HG03175 (cell line): ENCODE measurements at regions not wholly inside any gene's neighbourhood (a gene's known extent, or its start where the extent isn't known, plus 50 kb on each side); places are given as distances from the start of the nearest gene placed in this dataset.
A peak's percentile ranks its signal among the peaks of the same experiment; 100 is the strongest.

Experiments
- ATAC-seq: cut with Tn5 transposase; IDR thresholded peaks from one replicate; pipeline ENCODE4 v1.9.1; 2021; ENCODE audit warnings: mild to moderate bottlenecking, moderate library complexity; ENCODE audit not compliant: unreplicated experiment

DNA sequence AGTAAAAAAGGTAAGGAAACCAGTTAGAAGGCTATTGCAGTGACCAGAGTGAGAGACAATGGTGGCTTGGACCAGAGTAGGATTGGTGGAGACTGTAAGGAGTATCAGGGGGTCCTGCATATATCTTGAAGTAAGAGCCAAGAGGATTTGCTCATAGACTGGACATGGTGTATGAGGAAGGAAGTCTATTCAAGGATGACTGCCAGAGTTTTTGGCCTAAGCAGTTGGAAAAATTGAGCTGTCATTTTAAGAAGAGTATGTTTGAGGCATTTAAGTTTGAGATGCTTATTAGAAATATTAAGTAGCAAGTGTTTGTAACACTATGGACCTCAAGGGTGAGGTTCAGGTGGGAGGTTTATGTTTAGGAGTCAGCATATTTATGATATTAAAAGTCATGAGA lies 596.6 kb downstream of the METTL15 start:
- no peak for ATAC-seq

- ATAC-seq: no peak
Measured at GRCh38 chr11:28703371-28703770, 595.2 kb downstream of the METTL15 start.

DNA sequence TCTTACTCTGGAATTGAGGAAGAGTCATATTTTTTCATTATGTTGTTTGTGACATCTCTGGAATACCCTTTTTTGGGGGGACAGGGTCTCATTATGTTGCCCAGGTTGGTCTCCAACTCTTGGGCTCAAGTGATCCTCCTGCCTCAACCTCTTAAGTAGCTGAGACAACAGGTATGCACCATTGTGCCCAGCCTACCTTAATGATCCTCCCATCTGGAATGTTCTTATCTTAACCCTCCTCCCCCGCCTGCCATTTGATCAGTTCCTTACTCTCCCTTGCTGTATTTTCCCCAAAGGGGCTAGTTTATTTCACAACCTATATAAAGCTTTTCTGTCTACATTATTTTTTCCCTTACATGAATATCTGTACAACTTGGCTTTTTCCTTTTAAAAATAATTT lies 594.7 kb downstream of the METTL15 start:
- ATAC-seq: no peak

- ATAC-seq: no peak
Measured at GRCh38 chr11:28702450-28702790, 594.2 kb downstream of the METTL15 start.

GRCh38 chr11:28701760-28702449 lies 593.7 kb downstream of the METTL15 start:
- ATAC-seq: no peak

GRCh38 chr11:28699701-28700100 lies 591.5 kb downstream of the METTL15 start:
- ATAC-seq: no peak

GRCh38 chr11:28697920-28698827 lies 590.0 kb downstream of the METTL15 start:
- peak; percentile 53 for ATAC-seq

DNA sequence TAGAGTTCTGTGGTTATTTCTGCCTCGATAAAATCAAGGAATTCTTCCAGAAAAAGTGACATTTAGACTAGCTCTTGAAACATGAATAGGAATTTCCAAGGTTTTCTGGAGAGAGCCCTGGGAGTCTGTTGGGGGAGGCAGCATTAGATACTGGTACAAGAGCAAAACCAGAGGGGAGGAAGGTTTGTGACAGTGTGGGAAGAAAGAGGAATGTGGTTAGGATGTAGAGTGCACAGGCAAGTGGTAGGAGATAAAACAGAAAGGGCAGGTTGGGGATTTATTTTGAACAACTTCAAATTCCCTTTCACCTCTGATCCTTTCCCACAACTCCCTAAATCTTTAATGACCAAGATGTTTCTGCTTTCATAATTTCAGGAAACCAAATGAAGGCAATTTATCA lies 588.4 kb downstream of the METTL15 start:
- no peak for ATAC-seq

DNA sequence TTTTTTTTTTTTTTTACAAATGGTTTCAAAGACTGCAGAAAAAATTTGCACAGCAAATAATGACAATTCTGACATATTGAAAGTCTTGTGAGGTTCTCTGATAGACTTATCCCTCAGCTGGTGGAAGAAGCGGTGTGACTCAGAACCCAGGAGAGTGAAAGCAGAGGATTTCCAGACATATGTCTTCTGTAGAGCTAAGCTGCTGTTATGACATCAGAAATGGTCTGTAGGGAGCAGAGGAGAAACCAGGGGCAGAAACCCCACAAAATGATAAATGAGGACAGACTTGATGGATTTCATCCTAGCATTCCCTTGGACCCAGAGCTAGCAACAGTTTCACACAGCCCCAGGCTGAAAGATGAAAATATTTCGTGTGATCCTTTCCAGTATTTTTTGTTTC lies 582.6 kb downstream of the METTL15 start:
- no peak for ATAC-seq

- ATAC-seq: no peak
Measured at GRCh38 chr11:28684011-28684586, 575.9 kb downstream of the METTL15 start.

GRCh38 chr11:28679795-28680468 lies 571.7 kb downstream of the METTL15 start:
- ATAC-seq: no peak

DNA sequence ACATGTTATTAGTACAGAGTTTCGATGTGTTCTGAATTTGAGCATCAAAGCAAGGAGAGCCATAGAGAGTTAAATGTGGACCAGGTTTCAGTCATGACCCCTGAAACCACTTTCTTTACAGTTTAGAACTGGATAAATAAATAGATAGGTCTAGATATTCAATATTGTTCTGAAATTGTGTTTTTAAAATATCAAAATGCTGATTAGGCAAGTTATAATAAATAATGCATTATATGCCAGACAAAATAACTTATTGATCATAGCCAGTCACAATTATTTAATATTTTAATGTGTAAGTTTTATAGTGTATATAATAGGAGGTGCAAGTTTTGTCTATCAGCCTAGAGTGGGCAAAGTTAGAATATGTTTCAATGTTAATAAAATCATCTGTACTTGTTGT lies 569.5 kb downstream of the METTL15 start:
- no peak for ATAC-seq

DNA sequence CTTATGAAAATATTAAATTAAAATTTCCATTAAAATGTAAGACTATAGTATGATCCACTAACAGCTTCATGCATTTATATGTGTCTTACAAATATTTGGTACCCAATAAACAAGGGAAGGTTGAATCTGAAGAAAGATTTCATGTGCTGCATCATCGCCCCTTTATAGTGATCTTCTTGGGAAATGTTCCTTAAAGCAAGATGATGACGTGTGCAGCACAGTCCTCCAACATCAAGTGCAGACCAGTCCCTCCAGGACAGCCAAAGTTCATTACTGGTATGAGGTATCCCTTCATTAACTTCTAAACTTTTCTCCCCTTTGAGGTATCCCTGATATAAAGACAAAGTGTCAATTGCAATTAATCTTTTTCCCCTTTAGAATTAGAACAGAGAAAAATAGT lies 567.0 kb downstream of the METTL15 start:
- no peak for ATAC-seq

GRCh38 chr11:28674433-28675103 lies 566.4 kb downstream of the METTL15 start:
- ATAC-seq: no peak

DNA sequence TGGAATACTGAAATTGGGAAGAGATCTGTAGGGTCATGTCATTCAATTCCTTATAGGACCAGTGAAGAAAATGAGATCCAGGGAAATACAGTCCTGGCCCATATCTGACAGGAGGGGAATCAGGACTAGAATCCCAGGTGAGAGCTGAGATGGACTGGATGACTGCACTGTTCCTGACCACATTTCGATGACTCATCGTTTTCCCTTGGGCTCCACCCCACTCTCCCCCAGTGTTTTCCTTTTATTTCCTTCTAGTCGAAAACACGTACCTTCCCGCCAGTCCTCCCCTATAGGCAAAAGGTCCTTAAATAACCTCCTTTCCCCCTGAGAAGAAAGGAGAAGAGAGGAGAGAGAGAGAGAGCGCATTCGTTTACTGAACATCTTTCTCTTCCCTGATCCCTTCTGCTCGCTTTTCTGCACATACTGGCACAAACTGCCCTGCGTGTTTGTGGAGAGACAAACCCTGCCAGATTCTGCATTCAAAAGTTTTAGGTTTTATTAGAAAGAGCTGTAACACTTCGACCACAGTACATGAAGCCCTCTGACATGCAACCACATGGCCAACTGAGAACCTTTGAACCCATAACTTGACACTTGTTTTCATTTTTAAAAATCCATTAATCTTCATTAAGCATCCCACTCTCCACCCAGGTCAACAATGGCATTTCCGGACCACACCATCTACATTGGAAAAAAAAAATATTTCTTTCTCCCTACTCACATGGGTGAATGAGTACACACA lies 565.7 kb downstream of the METTL15 start:
- ATAC-seq: no peak

DNA sequence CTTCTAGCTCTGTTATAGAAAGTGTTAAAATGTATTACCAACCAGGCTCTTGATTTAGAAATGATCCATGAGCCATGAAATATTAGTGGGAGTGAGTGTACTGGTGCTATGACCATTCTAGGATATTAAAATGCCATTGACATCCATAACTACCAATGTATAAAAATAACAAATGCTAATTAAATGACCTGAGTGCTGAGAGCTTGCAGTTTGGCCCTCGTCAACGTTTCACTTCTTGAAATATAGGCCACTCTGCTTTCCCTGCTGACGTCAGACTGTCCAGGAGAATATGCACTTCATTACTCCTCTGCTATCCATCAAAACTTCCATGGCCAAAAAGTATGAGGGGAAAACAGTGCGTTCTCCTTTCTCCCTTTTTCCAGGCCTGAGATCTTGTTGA lies 563.1 kb downstream of the METTL15 start:
- ATAC-seq: no peak

DNA sequence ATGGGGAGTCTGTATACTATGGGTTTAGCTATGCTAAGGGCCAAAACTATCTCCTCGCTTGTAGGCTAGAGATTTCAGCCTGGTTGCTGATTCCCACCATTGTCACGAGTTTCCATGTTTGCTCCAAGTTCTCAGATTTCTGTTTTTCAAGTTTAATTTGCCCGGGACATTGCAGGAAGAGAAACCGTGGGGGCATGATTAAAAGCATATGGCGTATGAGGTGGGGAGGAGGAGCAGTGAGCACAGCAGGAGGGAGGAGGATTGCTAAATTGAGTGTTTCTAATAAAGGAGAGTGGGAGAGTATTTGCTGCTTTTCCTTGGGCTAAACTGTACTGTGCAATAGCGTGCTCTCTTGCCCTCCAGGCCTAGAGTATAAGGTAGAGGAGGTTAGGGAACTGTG lies 558.4 kb downstream of the METTL15 start:
- ATAC-seq: no peak

DNA sequence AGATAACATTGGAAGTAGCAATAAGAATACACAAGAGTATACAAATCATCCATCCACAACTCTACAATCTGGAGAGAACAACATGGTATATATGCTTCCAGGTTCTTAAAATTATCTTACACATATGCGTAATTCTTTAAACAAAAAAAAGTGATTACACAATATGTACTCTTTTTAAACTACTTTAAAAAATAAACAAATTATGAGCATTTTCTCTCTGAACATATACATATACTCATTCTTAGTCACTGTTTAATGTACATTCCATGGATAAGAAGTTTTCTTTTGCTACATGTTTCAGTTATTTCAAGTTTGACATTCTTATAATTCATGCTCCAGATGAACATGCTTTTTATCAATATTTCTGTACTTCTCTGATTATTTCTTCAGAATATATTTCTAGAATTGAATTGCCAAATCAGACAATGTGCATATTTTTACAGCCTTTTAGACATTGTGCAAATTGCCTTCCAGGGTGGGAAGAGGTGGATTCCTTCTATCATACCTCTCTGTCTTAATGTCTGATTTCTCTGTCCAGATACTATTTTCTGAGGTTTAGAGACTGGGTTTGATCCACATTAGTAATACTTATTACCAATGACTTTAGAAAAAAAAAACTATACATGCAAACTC lies 551.6 kb downstream of the METTL15 start:
- no peak for ATAC-seq

- no peak for ATAC-seq
Measured at GRCh38 chr11:28657378-28658030, 549.3 kb downstream of the METTL15 start.
